Glomerular endothelial cell (primary cell): ENCODE measurements at regions not wholly inside any gene's neighbourhood (a gene's known extent, or its start where the extent isn't known, plus 50 kb on each side); places are given as distances from the start of the nearest gene placed in this dataset.
"Not testable (repeated sequence)": the region's sequence is repeated elsewhere in the genome, so short reads cannot be mapped to it uniquely, and the experiment has no call there.

Experiments used
- DNase-seq: peaks from one replicate; pipeline ENCODE4 v3.0.0-alpha.2; 2011; ENCODE audit warnings: low read depth, low spot score; ENCODE audit errors: extremely low read depth

DNA sequence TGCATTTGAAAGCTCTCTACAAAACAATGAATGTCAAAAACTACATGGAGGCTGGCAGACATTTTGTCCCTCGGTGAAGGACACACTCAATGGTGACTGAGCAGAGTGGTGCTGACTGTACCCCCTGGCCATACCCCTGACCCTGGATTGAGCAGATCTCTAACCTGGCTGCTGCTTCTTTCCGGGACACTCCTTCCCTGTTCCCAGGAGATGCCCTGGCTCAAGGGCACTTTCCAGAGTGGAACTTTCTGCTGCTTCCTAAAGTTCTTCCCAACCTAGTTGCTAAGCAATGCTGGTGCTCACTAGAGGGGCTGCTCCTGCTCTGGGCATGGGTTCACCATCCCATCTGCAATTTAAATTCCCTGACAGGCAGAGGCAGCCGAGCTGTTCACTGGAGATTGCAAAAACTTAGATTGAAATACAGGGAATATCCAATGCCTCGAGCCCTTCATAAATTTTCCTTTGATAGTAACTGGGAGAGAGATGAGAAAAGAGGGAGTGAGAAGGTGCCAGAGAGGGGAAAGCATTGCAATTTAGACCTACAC lies 384.3 kb upstream of the PODXL start:
- no peak for DNase-seq

DNA sequence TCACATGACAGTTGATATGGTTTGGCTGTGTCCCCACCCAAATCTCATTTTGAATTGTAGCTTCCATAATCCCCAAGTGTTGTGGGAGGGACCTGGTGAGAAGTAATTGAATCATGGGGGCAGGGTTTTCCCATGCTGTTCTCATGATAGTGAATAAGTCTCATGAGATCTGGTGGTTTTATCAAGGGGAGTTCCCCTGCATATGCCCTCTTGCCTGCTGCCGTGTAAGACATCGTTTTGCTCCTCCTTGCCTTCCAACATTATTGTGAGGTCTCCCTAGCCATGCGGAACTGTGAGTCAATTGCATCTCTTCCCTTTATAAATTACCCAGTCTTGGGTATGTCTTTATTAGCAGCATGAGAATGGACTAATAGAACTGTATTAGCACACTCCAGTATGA lies 382.4 kb upstream of the PODXL start:
- DNase-seq, result not testable (repeated sequence)

GRCh38 chr7:131937868-131938267 lies 381.4 kb upstream of the PODXL start:
- no peak for DNase-seq

DNA sequence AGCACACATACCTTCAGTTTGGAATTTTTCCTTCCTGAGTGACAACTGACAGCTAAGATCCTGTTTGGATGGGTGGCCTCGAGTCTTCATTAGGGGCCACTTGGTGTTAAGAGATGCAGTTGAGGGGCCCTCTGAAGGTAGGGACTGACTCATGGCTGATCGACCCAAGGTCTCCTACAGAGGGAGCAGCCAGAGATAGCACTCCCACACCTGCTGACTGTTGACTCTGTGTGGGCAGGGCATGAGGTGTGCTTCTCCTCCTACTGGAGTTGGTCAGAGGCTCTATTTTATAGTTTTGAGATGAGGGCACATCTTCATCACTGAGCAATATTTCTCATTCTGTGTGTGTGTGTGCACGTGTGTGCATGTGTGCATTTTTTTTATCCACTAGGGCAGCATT lies 378.8 kb upstream of the PODXL start:
- DNase-seq, result no peak

GRCh38 chr7:131934452-131934851 lies 378.0 kb upstream of the PODXL start:
- no peak for DNase-seq

- DNase-seq, result no peak
These were observed 377.4 kb upstream of the PODXL start for GRCh38 chr7:131933751-131934289.

GRCh38 chr7:131933219-131933618 lies 376.8 kb upstream of the PODXL start:
- not testable (repeated sequence) for DNase-seq

- no peak for DNase-seq
These were observed 375.8 kb upstream of the PODXL start for GRCh38 chr7:131932271-131932670.

GRCh38 chr7:131931370-131931769 lies 374.9 kb upstream of the PODXL start:
- DNase-seq, result no peak

DNA sequence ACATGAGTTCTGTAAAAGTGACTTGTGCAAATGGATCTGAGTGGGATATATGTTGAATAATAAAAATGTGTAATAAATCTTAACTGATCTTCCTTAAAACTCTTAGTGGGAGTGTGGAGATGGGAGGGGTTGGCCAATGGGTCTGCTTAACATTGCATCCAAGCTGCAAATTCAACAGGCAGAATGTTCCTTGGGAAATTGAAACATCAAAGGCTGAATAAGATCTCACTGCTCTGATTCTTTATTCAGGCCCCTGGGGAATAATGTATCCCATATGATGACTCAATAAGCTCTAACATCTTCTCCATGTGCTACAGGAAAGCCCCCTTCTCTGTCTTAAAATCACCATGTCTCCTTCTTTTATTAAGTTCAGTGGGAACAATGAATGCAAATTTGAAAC lies 373.2 kb upstream of the PODXL start:
- DNase-seq, result no peak

GRCh38 chr7:131927770-131928423 lies 371.5 kb upstream of the PODXL start:
- no peak for DNase-seq

GRCh38 chr7:131925636-131926035 lies 369.2 kb upstream of the PODXL start:
- no peak for DNase-seq

DNA sequence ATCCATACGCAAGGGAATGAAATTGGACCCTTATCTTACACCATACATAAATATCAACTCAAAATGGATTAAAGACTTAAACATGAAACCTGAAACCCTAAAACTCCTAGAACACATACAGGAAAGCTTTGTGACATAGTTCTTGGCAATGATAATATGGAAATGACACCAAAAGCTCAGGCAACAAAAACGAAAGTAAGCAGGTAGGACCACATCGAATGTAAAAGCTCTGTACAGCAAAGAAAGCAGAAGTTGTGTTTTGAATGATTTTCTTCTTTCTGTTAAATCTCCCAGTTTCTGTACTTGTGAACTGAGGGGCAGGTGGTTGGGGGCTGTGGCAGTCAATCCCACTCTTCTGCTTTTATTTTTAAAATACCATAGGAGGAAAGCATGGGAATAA lies 368.4 kb upstream of the PODXL start:
- no peak for DNase-seq

GRCh38 chr7:131922948-131923347 lies 366.5 kb upstream of the PODXL start:
- DNase-seq, result not testable (repeated sequence)

DNA sequence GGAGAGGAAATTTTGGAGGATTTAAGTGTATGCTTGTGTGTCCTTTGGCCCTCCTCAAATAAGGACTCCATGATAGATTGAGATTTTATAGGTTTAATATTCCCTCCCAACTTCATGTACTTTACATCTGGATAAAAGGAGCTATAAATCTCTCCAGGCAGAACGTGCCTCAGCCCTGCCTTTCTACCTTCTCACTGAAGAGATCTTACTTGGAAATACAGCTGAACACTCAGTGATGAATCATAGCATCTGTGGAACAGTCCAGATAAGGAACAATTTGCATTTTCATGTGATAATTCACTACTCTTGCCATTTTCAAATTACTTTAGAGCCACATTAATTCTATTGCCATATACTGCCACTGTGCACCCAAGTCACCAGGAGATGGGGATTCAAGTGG lies 364.6 kb upstream of the PODXL start:
- no peak for DNase-seq

DNA sequence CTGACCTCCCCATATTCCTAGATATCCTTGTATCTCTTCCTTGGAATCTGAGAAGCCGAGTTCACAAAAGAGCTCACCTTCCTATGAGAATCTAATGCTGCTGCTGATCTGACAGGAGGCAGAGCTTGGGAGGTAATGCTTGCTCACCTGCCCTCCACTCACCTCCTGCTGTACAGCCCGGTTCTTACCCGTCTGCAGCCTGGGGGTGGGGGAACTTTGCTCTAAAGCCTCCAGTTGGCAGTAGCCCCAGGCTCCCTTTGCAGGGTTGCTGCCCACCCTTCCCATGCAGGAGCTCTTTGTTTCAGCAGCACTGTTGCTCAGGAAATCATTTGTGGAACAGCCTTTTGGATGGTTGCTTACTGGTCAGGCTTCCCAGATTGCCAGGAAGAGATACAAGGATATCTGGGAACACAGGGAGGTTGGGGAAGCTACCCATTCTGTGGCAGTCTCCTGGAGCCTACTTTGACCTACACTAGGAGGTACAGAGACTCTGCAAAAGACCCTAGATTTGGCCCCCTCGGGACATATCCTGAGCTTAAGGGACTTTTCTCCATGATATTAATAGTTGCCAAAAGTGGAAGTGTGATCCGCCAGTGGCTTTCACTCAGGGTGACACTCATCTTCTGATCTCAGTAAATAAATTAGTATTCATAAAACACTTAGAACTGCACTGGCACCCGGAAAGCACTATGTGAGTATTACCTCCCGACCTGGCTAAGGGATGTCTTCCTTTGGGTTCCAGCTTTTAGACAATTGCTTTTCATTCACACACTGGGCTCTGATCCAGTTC lies 363.7 kb upstream of the PODXL start:
- DNase-seq, result no peak

- no peak for DNase-seq
These were observed 354.7 kb upstream of the PODXL start for GRCh38 chr7:131911112-131911511.

- no peak for DNase-seq
These were observed 352.8 kb upstream of the PODXL start for GRCh38 chr7:131909151-131909768.

DNA sequence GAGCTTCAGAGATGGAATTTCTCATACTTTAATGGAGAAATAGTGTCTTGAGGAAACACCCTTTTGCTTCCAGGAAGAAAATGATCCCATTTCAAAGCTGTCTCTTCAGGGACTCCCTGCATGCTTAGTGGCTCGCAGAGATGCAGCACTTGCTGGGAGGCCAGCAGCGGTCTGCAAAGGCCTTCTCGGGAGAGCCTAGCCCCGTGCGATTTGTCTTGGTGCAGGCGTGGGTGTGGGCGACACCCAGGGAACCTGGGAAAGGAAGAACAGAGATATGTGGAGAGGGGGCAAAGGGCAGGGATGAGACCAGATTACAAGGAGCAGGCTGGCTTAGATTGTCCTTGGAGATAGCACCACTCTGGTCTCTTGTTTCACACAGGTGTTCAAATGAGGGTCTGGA lies 352.3 kb upstream of the PODXL start:
- no peak for DNase-seq

DNA sequence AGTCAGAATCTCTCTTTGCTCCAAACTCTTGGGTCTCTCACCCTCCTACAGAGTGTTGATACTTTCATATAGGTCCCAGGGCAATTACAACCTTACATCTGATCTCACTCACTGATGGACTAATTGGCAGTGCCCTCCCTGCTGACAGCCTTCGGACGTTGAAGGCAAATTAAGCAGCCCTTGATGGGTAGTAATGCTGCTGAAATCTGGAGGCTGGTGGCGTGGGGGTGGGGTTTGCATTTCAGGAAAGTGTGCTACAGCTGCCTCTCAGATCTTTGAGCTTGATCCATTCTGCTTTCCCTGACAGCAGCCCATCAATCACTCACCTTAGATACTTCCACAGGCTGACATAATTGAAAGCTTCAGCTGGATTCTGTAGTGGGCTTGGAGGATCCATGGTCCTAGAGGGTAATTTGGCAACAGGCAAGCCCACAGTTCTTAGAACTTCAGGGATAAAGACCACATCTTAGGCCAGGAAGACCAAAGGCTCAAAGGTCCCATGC lies 349.1 kb upstream of the PODXL start:
- no peak for DNase-seq

DNA sequence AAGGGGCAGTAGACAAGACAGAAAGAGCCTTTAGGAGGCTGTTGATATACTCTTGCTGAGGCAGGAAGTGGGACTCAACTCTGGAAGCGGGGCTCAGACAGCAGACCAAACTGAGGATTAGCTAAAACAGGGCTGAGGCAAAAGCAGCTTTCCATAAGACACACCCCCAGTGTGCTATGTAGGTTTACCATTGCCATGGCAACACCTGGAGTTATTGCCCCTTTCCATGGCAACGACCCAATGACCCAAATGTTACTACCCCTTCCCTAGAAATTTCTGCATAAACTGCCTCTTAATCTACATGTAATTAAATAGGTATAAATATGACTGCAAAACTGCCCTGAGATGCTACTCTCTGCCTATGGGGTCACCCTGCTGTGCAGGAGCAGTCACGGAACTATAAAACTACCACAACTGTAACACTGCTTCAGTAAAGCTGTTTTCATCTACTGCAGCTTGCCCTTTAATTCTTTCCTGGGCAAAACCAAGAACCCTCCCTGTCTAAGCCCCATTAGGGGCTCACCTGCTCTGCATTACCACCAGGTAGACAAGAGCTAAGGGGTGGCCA lies 348.4 kb upstream of the PODXL start:
- no peak for DNase-seq
